H1 (cell line): ENCODE measurements at regions not wholly inside any gene's neighbourhood (a gene's known extent, or its start where the extent isn't known, plus 50 kb on each side); places are given as distances from the start of the nearest gene placed in this dataset.

ENCODE experiments used
- CTCF ChIA-PET: fragments of 300-600 bp; sonication (Branson Sonifier 250); formaldehyde crosslinking; loops from one replicate; lab custom pipeline; 2021; ENCODE audit not compliant: partially characterized antibody; lab: Charles Lee
- POLR2A ChIA-PET: fragments of 300-600 bp; sonication (Branson Sonifier 250); formaldehyde crosslinking; loops from one replicate; lab custom pipeline; 2021; ENCODE audit warnings: inconsistent platforms; ENCODE audit not compliant: partially characterized antibody; lab: Charles Lee
- DNase-seq, 2 experiments: peaks; one replicate each; pipeline versions ENCODE4 v3.0.0 to v3.0.0-alpha.2; 2010 to 2022; ENCODE audit warnings: low spot score in 2 of 2, low read depth in 1 of 2, mixed read lengths in 1 of 2
- FAIRE-seq: peaks from 2 replicates; lab custom pipeline; 2011; peaks lifted over from hg19 to GRCh38; lab: Jason Lieb, UNC
- H2AFZ ChIP-seq: 2 replicates; pipeline ENCODE4 v1.8.1; 2012; ENCODE audit warnings: low read length, inconsistent platforms
- H2AK5ac ChIP-seq: 2 replicates; pipeline ENCODE4 v1.6.1; 2013; ENCODE audit warnings: low read depth, low read length
- H2BK120ac ChIP-seq: replicated peaks from 2 replicates; pipeline ENCODE3; 2013; ENCODE audit warnings: low read depth, low read length, inconsistent platforms
- H2BK12ac ChIP-seq: 2 replicates; pipeline ENCODE4 v1.6.1; 2013; ENCODE audit warnings: low read depth, low read length
- H2BK15ac ChIP-seq: 2 replicates; pipeline ENCODE4 v1.6.1; 2013; ENCODE audit warnings: low read length
- H2BK20ac ChIP-seq: 2 replicates; pipeline ENCODE4 v1.6.1; 2013; ENCODE audit warnings: low read length
- H2BK5ac ChIP-seq: 2 replicates; pipeline ENCODE4 v1.6.1; 2013; ENCODE audit warnings: low read depth, low read length
- H3K14ac ChIP-seq: 2 replicates; pipeline ENCODE4 v1.6.1; 2013; ENCODE audit warnings: inconsistent platforms; ENCODE audit not compliant: insufficient read length
- H3K18ac ChIP-seq: 2 replicates; pipeline ENCODE4 v1.6.1; 2013; ENCODE audit warnings: low read length; ENCODE audit errors: extremely low read depth
- H3K23ac ChIP-seq: 2 replicates; pipeline ENCODE4 v1.6.1; 2013; ENCODE audit warnings: inconsistent platforms; ENCODE audit not compliant: insufficient read length
- H3K23me2 ChIP-seq: 2 replicates; pipeline ENCODE4 v1.6.1; 2013; ENCODE audit warnings: low read depth, low read length
- H3K27ac ChIP-seq: 2 replicates; pipeline ENCODE4 v1.6.1; 2011; ENCODE audit warnings: low read depth, low read length, inconsistent platforms
- H3K27me3 ChIP-seq, 4 experiments: replicated peaks in 1 of 4; 1 replicate in 1 of 4; 2 replicates in 3 of 4; pipeline versions ENCODE4 v1.6.1 to v1.8.1; 2011 to 2013; ENCODE audit warnings: low read length in 3 of 4, mild to moderate bottlenecking in 3 of 4, inconsistent platforms in 2 of 4, mixed read lengths in 2 of 4, moderate library complexity in 1 of 4; ENCODE audit not compliant: control insufficient read depth in 3 of 4, insufficient read depth in 3 of 4; ENCODE audit errors: extremely low read depth in 1 of 4
- H3K36me3 ChIP-seq, 4 experiments: 2 replicates each; pipeline versions ENCODE4 v1.6.1 to v1.8.1; 2011 to 2013; ENCODE audit warnings: mild to moderate bottlenecking in 4 of 4, low read length in 3 of 4, moderate library complexity in 2 of 4, control low read depth in 1 of 4, inconsistent platforms in 1 of 4; ENCODE audit not compliant: insufficient read depth in 4 of 4, control insufficient read depth in 2 of 4
- H3K4ac ChIP-seq: replicated peaks from 2 replicates; pipeline ENCODE3; 2013; ENCODE audit warnings: low read length, low read depth, mixed read lengths, inconsistent platforms; ENCODE audit not compliant: insufficient read length
- H3K4me1 ChIP-seq, 4 experiments: replicated peaks in 1 of 4; 1 replicate in 1 of 4; 2 replicates in 3 of 4; pipeline versions ENCODE4 v1.6.1 to v1.8.1; 2011 to 2013; ENCODE audit warnings: low read length in 3 of 4, inconsistent platforms in 2 of 4, mixed read lengths in 1 of 4; ENCODE audit not compliant: insufficient read depth in 4 of 4, control insufficient read depth in 3 of 4
- H3K4me2 ChIP-seq, 2 experiments: 2 replicates each; pipeline versions ENCODE4 v1.6.1 to v1.8.1; 2011 to 2013; ENCODE audit warnings: low read depth in 2 of 2, low read length in 2 of 2, control low read depth in 1 of 2, inconsistent platforms in 1 of 2, mild to moderate bottlenecking in 1 of 2; ENCODE audit not compliant: insufficient read depth in 1 of 2
- H3K4me3 ChIP-seq, 4 experiments: fragments of 200-600, 300-600 bp in 1 of 4; sonication (generic), shearing (Covaris generic), sonication (Bioruptor Twin) in 1 of 4; 2 replicates each; pipeline versions ENCODE4 v1.5.1 to v1.8.1; 2011 to 2016; ENCODE audit warnings: low read length in 4 of 4, low read depth in 3 of 4, control low read depth in 2 of 4, inconsistent platforms in 2 of 4, mild to moderate bottlenecking in 2 of 4, mixed read lengths in 1 of 4, moderate library complexity in 1 of 4; ENCODE audit not compliant: insufficient read depth in 2 of 4; ENCODE audit errors: extremely low read depth in 1 of 4
- H3K56ac ChIP-seq: replicated peaks from 2 replicates; pipeline ENCODE3; 2013; ENCODE audit warnings: low read depth, mild to moderate bottlenecking, mixed read lengths, low read length, inconsistent platforms; ENCODE audit not compliant: insufficient read length
- H3K79me1 ChIP-seq: 2 replicates; pipeline ENCODE4 v1.6.1; 2013; ENCODE audit warnings: low read depth, low read length, control low read depth
- H3K79me2 ChIP-seq, 2 experiments: 2 replicates each; pipeline versions ENCODE4 v1.6.1 to v1.8.1; 2012 to 2013; ENCODE audit warnings: low read length in 2 of 2, mild to moderate bottlenecking in 2 of 2, inconsistent platforms in 1 of 2; ENCODE audit not compliant: insufficient read depth in 2 of 2, control insufficient read depth in 1 of 2
- H3K9ac ChIP-seq, 4 experiments: replicated peaks in 1 of 4; 1 replicate in 1 of 4; 2 replicates in 3 of 4; pipeline versions ENCODE4 v1.6.1 to v1.8.1; 2011 to 2013; ENCODE audit warnings: low read depth in 3 of 4, low read length in 3 of 4, control low read depth in 2 of 4, mild to moderate bottlenecking in 2 of 4, moderate library complexity in 2 of 4, inconsistent platforms in 1 of 4; ENCODE audit errors: extremely low read depth in 1 of 4
- H3K9me3 ChIP-seq, 2 experiments: 2 replicates each; pipeline versions ENCODE4 v1.6.1 to v1.8.1; 2012 to 2013; ENCODE audit warnings: mild to moderate bottlenecking in 2 of 2, moderate library complexity in 2 of 2, control low read depth in 1 of 2, inconsistent platforms in 1 of 2, low read depth in 1 of 2, low read length in 1 of 2, mixed read lengths in 1 of 2; ENCODE audit not compliant: insufficient read depth in 2 of 2
- H4K20me1 ChIP-seq, 2 experiments: replicated peaks in 1 of 2; 2 replicates each; pipeline versions ENCODE3 to v1.8.1; 2011 to 2013; ENCODE audit warnings: inconsistent platforms in 2 of 2, low read length in 2 of 2, mild to moderate bottlenecking in 1 of 2; ENCODE audit not compliant: insufficient read depth in 2 of 2, control insufficient read depth in 1 of 2
- H4K5ac ChIP-seq: 2 replicates; pipeline ENCODE4 v1.6.1; 2013; ENCODE audit warnings: low read length, low read depth, mixed read lengths, inconsistent platforms; ENCODE audit not compliant: insufficient read length
- H4K8ac ChIP-seq: 2 replicates; pipeline ENCODE4 v1.8.0; 2013; ENCODE audit warnings: mild to moderate bottlenecking, moderate library complexity, low read length, inconsistent platforms; ENCODE audit not compliant: insufficient read depth; ENCODE audit errors: extremely low read depth
- H4K91ac ChIP-seq: replicated peaks from 2 replicates; pipeline ENCODE3; 2013; ENCODE audit warnings: low read length, mixed read lengths, inconsistent platforms; ENCODE audit not compliant: insufficient read length
- CBX5 ChIP-seq: fragments of 300-800, 300-1000 bp; sonication (generic); IDR thresholded peaks from 2 replicates; pipeline ENCODE4 v1.7.1; 2016; ENCODE audit warnings: antibody characterized with exemption, low read length, low read depth
- TAF1 ChIP-seq: IDR thresholded peaks from 2 replicates; pipeline ENCODE4 v1.6.1; 2011; ENCODE audit warnings: mild to moderate bottlenecking, low read depth, low read length
- TBP ChIP-seq: IDR thresholded peaks from 2 replicates; pipeline ENCODE4 v1.6.1; 2011; ENCODE audit warnings: low read depth, low read length, improper control_type of control experiment
- TEAD4 ChIP-seq: IDR thresholded peaks from 2 replicates; pipeline ENCODE4 v1.6.1; 2012; ENCODE audit warnings: low read depth, low read length, inconsistent platforms, mixed read lengths
- ZNF274 ChIP-seq: IDR thresholded peaks from 2 replicates; pipeline ENCODE4 v1.7.0; 2012; ENCODE audit warnings: low read length, borderline replicate concordance; ENCODE audit errors: extremely low read depth
- WGBS, 2 experiments: shearing (Covaris generic) in 1 of 2; methylation state at CpG; one replicate each; pipeline versions ENCODE4 v1.1.6 to v1.1.7; 2013 to 2015; ENCODE audit warnings: low lambda C conversion rate in 2 of 2, mixed read lengths in 2 of 2, inconsistent platforms in 1 of 2, low coverage in 1 of 2, missing lambda C conversion rate in 1 of 2; ENCODE audit not compliant: insufficient replicate concordance in 2 of 2, insufficient coverage in 1 of 2, insufficient read length in 1 of 2; ENCODE audit errors: extremely low coverage in 1 of 2, missing lambda C conversion rate in 1 of 2; 5-methylcytosine and 5-hydroxymethylcytosine counted together

DNA sequence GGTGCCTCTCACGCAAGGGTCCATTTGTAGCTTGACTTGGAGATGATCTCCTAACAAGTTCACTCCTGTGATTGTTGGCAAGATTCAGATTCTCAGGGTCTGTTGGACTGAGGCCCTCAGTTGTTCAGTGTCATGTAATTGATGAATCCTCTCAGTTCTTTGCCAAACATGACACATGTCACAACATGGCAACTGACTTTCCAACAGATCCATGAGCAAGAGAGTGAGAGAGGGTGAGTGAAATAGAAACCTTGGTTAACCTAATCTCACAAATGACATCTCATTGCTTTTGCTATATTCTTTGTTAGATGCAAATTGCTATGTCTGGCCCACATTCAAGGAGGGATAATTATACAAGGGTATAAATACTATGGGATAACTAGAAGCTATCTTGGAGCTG lies 231.0 kb upstream of the PCDH10 start:
- 100% methylated on average over 1 of the region's 1 CpG; no CpG with 5 or more reads in 1 of the 2 experiments for WGBS, 2 experiments
- H2BK15ac ChIP-seq = no peak overlapping the region
- H3K4me2 ChIP-seq = no peak overlapping the region
- no peaks in the 10 kb centered on the region for H3K79me1 ChIP-seq
- H2BK12ac ChIP-seq = no peak overlapping the region
- no peak overlapping the region for H3K27ac ChIP-seq
- no peak overlapping the region for H3K4ac ChIP-seq
- DNase-seq (no peak), FAIRE-seq (no peak)
- H2AFZ ChIP-seq = peak overlapping the region; percentile 35; the same call in 1 of the 2 replicates
- no peak overlapping the region for H2BK5ac ChIP-seq
- no peak overlapping the region for H3K18ac ChIP-seq
- no peaks in the 10 kb centered on the region for H3K27me3 ChIP-seq
- no peak overlapping the region for H2BK120ac ChIP-seq
- no peaks in the 10 kb centered on the region for H3K23me2 ChIP-seq
- H4K20me1 ChIP-seq = no peaks in the 10 kb centered on the region
- no peak overlapping the region for H4K8ac ChIP-seq
- no peak overlapping the region for H2BK20ac ChIP-seq
- H3K36me3 ChIP-seq = no peaks in the 10 kb centered on the region
- H3K79me2 ChIP-seq = no peaks in the 10 kb centered on the region
- no peak overlapping the region for H3K14ac ChIP-seq
- H3K4me1 ChIP-seq = no peaks in the 10 kb centered on the region
- ChIA-PET POLR2A (no interaction called here), CTCF (interaction anchor here (1.0 kb wide), 1 partner anchor 86 kb away, joined by 3 read pairs; no protein-coding TSS in a partner anchor)
- H3K9me3 ChIP-seq = no peaks in the 10 kb centered on the region
- no peak overlapping the region for H3K4me3 ChIP-seq
- no peak overlapping the region for H3K9ac ChIP-seq
- no peak overlapping the region for H2AK5ac ChIP-seq
- H3K56ac ChIP-seq = no peak overlapping the region
- no peak overlapping the region for H4K91ac ChIP-seq
- no peak overlapping the region for H3K23ac ChIP-seq
- H4K5ac ChIP-seq = no peak overlapping the region
- no peak for TF ChIP-seq TAF1
- no peak for TF ChIP-seq TBP
- no peak for TF ChIP-seq TEAD4
- TF ChIP-seq CBX5 = no peak
- TF ChIP-seq ZNF274 = no peak
- TF ChIP-seq, all 59 proteins: peak for 0
